A549 (cell line): ENCODE measurements at regions not wholly inside any gene's neighbourhood (a gene's known extent, or its start where the extent isn't known, plus 50 kb on each side); places are given as distances from the start of the nearest gene placed in this dataset.

Experiments
- ATAC-seq, 2 experiments: fragments of 200-7000 bp in 1 of 2; fragments of >200 bp in 1 of 2; cut with Nextera tagmentation in 1 of 2; cut with Tn5 transposase in 1 of 2; 3 replicates each; pipeline versions ENCODE4 v1.8.0 to v1.9.1; 2018 to 2020; ENCODE audit warnings: mild to moderate bottlenecking in 1 of 2, moderate library complexity in 1 of 2
- CTCF ChIA-PET: fragments of 300-600 bp; sonication (Branson Sonifier 250); formaldehyde crosslinking; extraction: SDS; loops from one replicate; lab custom pipeline; 2021; ENCODE audit warnings: antibody characterized with exemption, inconsistent platforms; lab: Yijun Ruan, JAX
- POLR2A ChIA-PET: fragments of 350-600 bp; formaldehyde crosslinking; extraction: SDS; loops from one replicate; lab custom pipeline; 2021; ENCODE audit warnings: antibody characterized with exemption, inconsistent platforms; lab: Yijun Ruan, JAX
- DNase-seq, 2 experiments: peaks; one replicate each; pipeline versions ENCODE4 v3.0.0 to v3.0.0-alpha.2; 2011 to 2016; ENCODE audit warnings: low read depth in 1 of 2, low spot score in 1 of 2
- FAIRE-seq: peaks from 2 replicates; lab custom pipeline; 2011; peaks lifted over from hg19 to GRCh38; lab: Jason Lieb, UNC
- H3K27ac ChIP-seq, 2 experiments: fragments of >200 bp; sonication (Bioruptor Twin); formaldehyde crosslinking; 3 replicates each; pipeline ENCODE4 v1.5.1; 2016 to 2017
- H3K4me1 ChIP-seq: fragments of >200 bp; sonication (Bioruptor Twin); formaldehyde crosslinking; 3 replicates; pipeline ENCODE4 v1.6.1; 2016
- H3K4me2 ChIP-seq: fragments of >200 bp; sonication (Bioruptor Twin); formaldehyde crosslinking; 3 replicates; pipeline ENCODE4 v1.6.1; 2016
- H3K4me3 ChIP-seq: fragments of >200 bp; sonication (Bioruptor Twin); formaldehyde crosslinking; 3 replicates; pipeline ENCODE4 v1.5.1; 2016
- H3K9me3 ChIP-seq: fragments of >200 bp; sonication (Bioruptor Twin); formaldehyde crosslinking; 3 replicates; pipeline ENCODE4 v1.6.1; 2016
- CBX2 ChIP-seq: fragments of 200-600 bp; sonication (generic); IDR thresholded peaks from 2 replicates; pipeline ENCODE4 v1.6.1; 2016; ENCODE audit warnings: low read depth, mild to moderate bottlenecking, borderline replicate concordance
- CBX8 ChIP-seq: fragments of 200-600 bp; sonication (generic); IDR thresholded peaks from 2 replicates; pipeline ENCODE4 v1.6.1; 2016
- CEBPB ChIP-seq, 2 experiments: fragments of >200 bp in 1 of 2; sonication (Bioruptor Twin) in 1 of 2; formaldehyde crosslinking in 1 of 2; IDR thresholded peaks; 2 replicates each; pipeline ENCODE4 v1.6.1; 2012 to 2016
- CHD2 ChIP-seq: fragments of 150-350 bp; IDR thresholded peaks from 2 replicates; pipeline ENCODE4 v1.6.1; 2014; ENCODE audit warnings: low read length; ENCODE audit not compliant: partially characterized antibody
- CHD4 ChIP-seq: fragments of 200-600 bp; sonication (generic); IDR thresholded peaks from 2 replicates; pipeline ENCODE4 v1.6.1; 2016; ENCODE audit warnings: antibody characterized with exemption, mild to moderate bottlenecking, borderline replicate concordance
- EHMT2 ChIP-seq: fragments of 200-600 bp; sonication (generic); IDR thresholded peaks from 2 replicates; pipeline ENCODE4 v1.6.1; 2016; ENCODE audit warnings: antibody characterized with exemption, low read depth, mild to moderate bottlenecking, moderate library complexity
- EP300 ChIP-seq, 2 experiments: fragments of >200 bp; sonication (Bioruptor Twin); formaldehyde crosslinking; IDR thresholded peaks; 2 replicates in 1 of 2; 3 replicates in 1 of 2; pipeline ENCODE4 v1.6.1; 2016 to 2017
- ESRRA ChIP-seq: fragments of 150-350 bp; IDR thresholded peaks from 2 replicates; pipeline ENCODE4 v1.6.1; 2014; ENCODE audit warnings: mild to moderate bottlenecking, low read length, borderline replicate concordance
- FOSL2 ChIP-seq, 2 experiments: fragments of 450-650 bp in 1 of 2; fragments of >200 bp in 1 of 2; sonication (Bioruptor Twin) in 1 of 2; formaldehyde crosslinking; IDR thresholded peaks; 2 replicates each; pipeline versions ENCODE4 v1.5.0 to v1.6.1; 2016 to 2020; ENCODE audit warnings: mild to moderate bottlenecking in 1 of 2, moderate library complexity in 1 of 2
- HEYL ChIP-seq: fragments of 250-450 bp; sonication (Bioruptor Pico); IDR thresholded peaks from 2 replicates; pipeline ENCODE4 v1.8.0; 2021; ENCODE audit warnings: mild to moderate bottlenecking, moderate library complexity
- HOXB13 ChIP-seq: fragments of 250-450 bp; sonication (Bioruptor Pico); IDR thresholded peaks from 2 replicates; pipeline ENCODE4 v1.5.0; 2020; ENCODE audit warnings: low read depth, mild to moderate bottlenecking, moderate library complexity
- HOXB5 ChIP-seq: fragments of 250-450 bp; sonication (Bioruptor Pico); IDR thresholded peaks from 2 replicates; pipeline ENCODE4 v1.5.0; 2020; ENCODE audit warnings: mild to moderate bottlenecking, moderate library complexity
- JUN ChIP-seq, 2 experiments: fragments of >200 bp; sonication (Bioruptor Twin); formaldehyde crosslinking; IDR thresholded peaks; 2 replicates in 1 of 2; 3 replicates in 1 of 2; pipeline ENCODE4 v1.6.1; 2016 to 2017
- KDM1A ChIP-seq: fragments of 200-600 bp; sonication (generic); IDR thresholded peaks from 2 replicates; pipeline ENCODE4 v1.6.1; 2016; ENCODE audit warnings: low read depth, mild to moderate bottlenecking
- KDM5A ChIP-seq: fragments of 200-600 bp; sonication (generic); IDR thresholded peaks from 2 replicates; pipeline ENCODE4 v1.6.1; 2016; ENCODE audit warnings: antibody characterized with exemption, mild to moderate bottlenecking
- MYC ChIP-seq: IDR thresholded peaks from 2 replicates; pipeline ENCODE4 v1.6.1; 2012; ENCODE audit warnings: mild to moderate bottlenecking, inconsistent platforms, low read length, improper control_type of control experiment, borderline replicate concordance
- NFE2L2 ChIP-seq: fragments of 150-350 bp; conservative IDR thresholded peaks from 2 replicates; pipeline ENCODE4 v1.6.1; 2014; ENCODE audit warnings: low read length
- NPAS2 ChIP-seq: fragments of 250-450 bp; sonication (Bioruptor Pico); IDR thresholded peaks from 2 replicates; pipeline ENCODE4 v1.8.0; 2022; ENCODE audit warnings: mild to moderate bottlenecking, moderate library complexity, borderline replicate concordance
- POLR2A ChIP-seq: IDR thresholded peaks from 2 replicates; pipeline ENCODE4 v1.6.1; 2012; ENCODE audit warnings: mild to moderate bottlenecking, low read length
- POLR2AphosphoS2 ChIP-seq: conservative IDR thresholded peaks from 2 replicates; pipeline ENCODE4 v1.6.1; 2012; ENCODE audit warnings: low read length, improper control_type of control experiment, inconsistent platforms
- RAD21 ChIP-seq, 2 experiments: fragments of >200 bp in 1 of 2; sonication (Bioruptor Twin) in 1 of 2; formaldehyde crosslinking in 1 of 2; IDR thresholded peaks in 1 of 2; conservative IDR thresholded peaks in 1 of 2; 2 replicates in 1 of 2; 3 replicates in 1 of 2; pipeline ENCODE4 v1.6.1; 2012 to 2018; ENCODE audit warnings: inconsistent platforms in 1 of 2
- RFX5 ChIP-seq: fragments of 450-650 bp; IDR thresholded peaks from 2 replicates; pipeline ENCODE4 v1.7.1; 2014; ENCODE audit warnings: antibody characterized with exemption, mild to moderate bottlenecking, moderate library complexity
- SREBF2 ChIP-seq: fragments of 450-650 bp; IDR thresholded peaks from 2 replicates; pipeline ENCODE4 v1.6.1; 2014; ENCODE audit warnings: mild to moderate bottlenecking, moderate library complexity
- TFCP2L1 ChIP-seq: fragments of 250-450 bp; sonication (Bioruptor Pico); IDR thresholded peaks from 2 replicates; pipeline ENCODE4 v1.5.0; 2021; ENCODE audit warnings: mild to moderate bottlenecking
- TP53 ChIP-seq: fragments of 250-450 bp; sonication (Bioruptor Pico); IDR thresholded peaks from 2 replicates; pipeline ENCODE4 v1.5.0; 2021; ENCODE audit warnings: mild to moderate bottlenecking, moderate library complexity
- ZC3H11A ChIP-seq: fragments of 450-650 bp; IDR thresholded peaks from 2 replicates; pipeline ENCODE4 v1.6.1; 2014; ENCODE audit warnings: antibody characterized with exemption, mild to moderate bottlenecking
- ZFP36 ChIP-seq: fragments of 450-650 bp; IDR thresholded peaks from 2 replicates; pipeline ENCODE4 v1.6.1; 2014; ENCODE audit warnings: borderline replicate concordance; ENCODE audit not compliant: partially characterized antibody
- ZNF302 ChIP-seq: fragments of 250-450 bp; sonication (Bioruptor Pico); IDR thresholded peaks from 2 replicates; pipeline ENCODE4 v1.9.0; 2021; ENCODE audit warnings: inconsistent platforms, mild to moderate bottlenecking, moderate library complexity
- ZSCAN20 ChIP-seq: fragments of 250-450 bp; sonication (Bioruptor Pico); IDR thresholded peaks from 2 replicates; pipeline ENCODE4 v1.8.0; 2022; ENCODE audit warnings: mild to moderate bottlenecking, moderate library complexity
- WGBS: methylation state at CpG from one replicate; pipeline ENCODE4 v1.1.6; 2017; ENCODE audit errors: missing lambda C conversion rate; 5-methylcytosine and 5-hydroxymethylcytosine counted together
- TF ChIP-seq, protein P1 (sequence below): fragments of >200 bp; sonication (Bioruptor Twin); formaldehyde crosslinking; IDR thresholded peaks from 2 replicates; pipeline ENCODE4 v1.6.1; 2016
- TF ChIP-seq, protein P2 (sequence below): IDR thresholded peaks from 2 replicates; pipeline ENCODE4 v1.6.1; 2012
- TF ChIP-seq, protein P3 (sequence below): fragments of 450-650 bp; IDR thresholded peaks from 2 replicates; pipeline ENCODE4 v1.6.1; 2014; ENCODE audit warnings: antibody characterized with exemption

DNA sequence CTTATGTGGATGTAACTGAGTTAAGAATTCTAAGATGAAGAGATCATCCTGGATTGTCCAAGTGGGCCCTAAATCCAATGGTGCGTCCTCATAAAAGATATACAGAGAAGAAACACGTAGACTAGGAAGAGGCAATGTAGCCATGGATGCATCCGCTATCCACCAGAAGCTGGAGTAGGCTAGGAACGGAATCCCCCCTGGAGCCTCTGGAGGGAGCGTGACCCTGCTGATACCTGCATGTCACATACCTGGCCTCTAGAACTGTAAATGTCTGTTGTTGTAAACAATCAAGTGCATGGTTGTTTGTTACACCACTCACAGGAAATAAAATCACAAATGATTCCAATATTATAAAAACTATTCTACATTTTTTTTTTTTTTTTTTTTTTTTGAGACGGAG lies 254.5 kb upstream of the RORA start:
- POLR2A ChIA-PET, result no interaction called here
- Histone ChIP-seq H3K4me3 (no peak overlapping the region), H3K4me1 (no peaks in the 10 kb centered on the region), H3K9me3 (no peaks in the 10 kb centered on the region), H3K27ac (no peak overlapping the region)
- no peak for FAIRE-seq
- CTCF ChIA-PET, result no interaction called here
- no peak for TF ChIP-seq HEYL (CRISPR knock-in tag)
- TF ChIP-seq RAD21 (conservative IDR thresholded peaks at IDR 0.05 in 1 of 2, IDR thresholded peaks at IDR 0.05 in 1 of 2), result no peak
- no peak for TF ChIP-seq EHMT2
- no peak for TF ChIP-seq NFE2L2
- TF ChIP-seq NPAS2 (CRISPR knock-in tag), result no peak
- TF ChIP-seq, all 56 proteins: peak for 0
- WGBS, result 57% methylated on average over 6 of the region's 6 CpGs
- no peak overlapping the region for H3K4me2 ChIP-seq
- ATAC-seq, result no peak
- no peak for DNase-seq

DNA sequence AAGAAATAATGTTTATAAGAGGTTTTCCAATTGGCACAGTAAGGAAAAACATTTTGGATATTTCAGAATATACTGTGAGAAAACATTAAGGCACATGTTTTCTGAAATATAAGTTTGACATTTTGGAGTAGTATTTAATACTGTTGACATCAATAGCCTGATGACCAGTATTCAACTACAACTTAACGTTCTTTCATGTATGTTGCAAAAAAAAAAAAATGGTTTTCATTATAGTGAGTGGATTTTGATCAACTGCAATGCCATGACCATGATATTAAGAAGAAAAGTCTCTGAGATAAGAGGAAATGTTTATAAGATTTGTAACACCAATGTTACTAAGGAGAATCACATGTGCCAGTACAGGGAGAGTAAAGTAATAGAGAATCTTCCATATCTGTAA lies 252.8 kb upstream of the RORA start:
- 4% methylated on average over 1 of the region's 1 CpG for WGBS

DNA sequence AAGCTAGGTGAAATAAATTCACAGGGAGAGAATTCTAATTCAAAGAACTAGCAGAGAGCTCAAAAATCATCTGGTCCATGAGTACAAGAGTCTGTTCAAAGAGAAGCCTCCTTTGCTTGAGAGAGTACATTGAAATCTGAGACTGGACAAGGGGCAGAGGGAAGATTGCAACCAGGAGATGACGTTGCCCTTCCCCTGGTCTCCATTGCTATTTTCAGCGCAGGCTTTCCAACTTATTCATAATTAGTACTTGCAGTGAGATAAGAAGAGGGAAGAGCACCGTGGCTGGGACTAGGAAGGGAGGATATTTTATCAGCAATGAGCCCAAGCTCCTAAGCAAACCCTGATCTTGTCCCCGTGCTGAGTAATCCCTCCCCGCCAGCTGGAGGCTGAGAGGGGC lies 251.8 kb upstream of the RORA start:
- Histone ChIP-seq H3K27ac (no peak overlapping the region), H3K4me2 (no peak overlapping the region), H3K9me3 (no peaks in the 10 kb centered on the region), H3K4me3 (no peak overlapping the region), H3K4me1 (no peaks in the 10 kb centered on the region)
- ChIA-PET POLR2A (no interaction called here), CTCF (no interaction called here)
- no peak for TF ChIP-seq ZC3H11A
- no peak for TF ChIP-seq POLR2AphosphoS2
- no peak for TF ChIP-seq ESRRA
- no peak for TF ChIP-seq FOSL2 (IDR thresholded peaks at IDR 0.05)
- TF ChIP-seq FOSL2 (CRISPR knock-in tag; IDR thresholded peaks at IDR 0.05), result no peak
- no peak for TF ChIP-seq ZNF302 (CRISPR knock-in tag)
- TF ChIP-seq, protein P1, sequence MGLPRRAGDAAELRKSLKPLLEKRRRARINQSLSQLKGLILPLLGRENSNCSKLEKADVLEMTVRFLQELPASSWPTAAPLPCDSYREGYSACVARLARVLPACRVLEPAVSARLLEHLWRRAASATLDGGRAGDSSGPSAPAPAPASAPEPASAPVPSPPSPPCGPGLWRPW, result no peak
- TF ChIP-seq ZSCAN20 (CRISPR knock-in tag), result no peak
- no peak for TF ChIP-seq KDM5A
- TF ChIP-seq SREBF2, result no peak
- no peak for TF ChIP-seq JUN (IDR thresholded peaks at IDR 0.05)
- no peak for TF ChIP-seq CHD4
- no peak for TF ChIP-seq EP300 (IDR thresholded peaks at IDR 0.05)
- TF ChIP-seq HEYL (CRISPR knock-in tag), result no peak
- FAIRE-seq, result no peak
- WGBS, result 9% methylated on average over 5 of the region's 5 CpGs
- no peak for DNase-seq
- no peak for ATAC-seq

More for the DNA sequence above, 252.8 kb upstream of the RORA start:
- Histone ChIP-seq H3K27ac (no peak overlapping the region), H3K4me2 (no peak overlapping the region), H3K4me3 (no peak overlapping the region), H3K4me1 (no peaks in the 10 kb centered on the region), H3K9me3 (no peaks in the 10 kb centered on the region)
- FAIRE-seq (peak; percentile 56), DNase-seq (no peak), ATAC-seq (no peak)
- ChIA-PET POLR2A (no interaction called here), CTCF (no interaction called here)
- no peak for TF ChIP-seq HOXB5 (CRISPR knock-in tag)
- no peak for TF ChIP-seq CBX2
- TF ChIP-seq HEYL (CRISPR knock-in tag), result no peak
- no peak for TF ChIP-seq ESRRA

DNA sequence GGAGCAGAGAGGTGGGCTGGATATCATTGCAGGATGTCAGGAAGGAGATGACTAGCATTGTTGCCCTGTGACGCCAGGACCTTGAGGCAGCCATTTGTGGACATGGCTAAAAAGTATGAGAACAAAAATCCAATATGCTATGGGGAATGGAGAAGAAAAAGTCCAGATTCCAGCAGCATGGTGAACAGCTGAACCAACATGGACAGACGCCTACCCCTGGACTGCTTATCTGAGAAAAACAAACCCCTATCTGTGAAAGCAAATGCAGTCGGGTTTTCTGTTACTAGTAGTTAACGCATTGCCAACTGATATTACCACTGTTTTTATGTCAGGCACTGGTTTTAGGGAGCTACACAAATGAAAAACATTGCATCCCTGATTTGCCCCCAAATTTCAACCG lies 251.2 kb upstream of the RORA start:
- Histone ChIP-seq H3K4me2 (no peak overlapping the region), H3K4me3 (no peak overlapping the region), H3K27ac (no peak overlapping the region), H3K4me1 (no peaks in the 10 kb centered on the region)
- 17% methylated on average over 5 of the region's 5 CpGs for WGBS
- no peak for ATAC-seq
- ChIA-PET CTCF (interaction anchor here (0.6 kb wide), 1 partner anchor 94 kb away, joined by 3 read pairs; no protein-coding TSS in a partner anchor), POLR2A (no interaction called here)
- DNase-seq, result no peak
- FAIRE-seq, result no peak
- TF ChIP-seq SREBF2, result no peak
- TF ChIP-seq, protein P1, result no peak
- TF ChIP-seq KDM1A, result no peak
- TF ChIP-seq, protein P2, sequence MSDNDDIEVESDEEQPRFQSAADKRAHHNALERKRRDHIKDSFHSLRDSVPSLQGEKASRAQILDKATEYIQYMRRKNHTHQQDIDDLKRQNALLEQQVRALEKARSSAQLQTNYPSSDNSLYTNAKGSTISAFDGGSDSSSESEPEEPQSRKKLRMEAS, result no peak
- no peak for TF ChIP-seq CHD2
- no peak for TF ChIP-seq CBX8
- TF ChIP-seq TFCP2L1 (CRISPR knock-in tag), result no peak
- TF ChIP-seq POLR2A, result no peak
- TF ChIP-seq RFX5, result no peak
- TF ChIP-seq TP53 (CRISPR knock-in tag), result no peak
- no peak for TF ChIP-seq CHD4
- TF ChIP-seq, protein P3, sequence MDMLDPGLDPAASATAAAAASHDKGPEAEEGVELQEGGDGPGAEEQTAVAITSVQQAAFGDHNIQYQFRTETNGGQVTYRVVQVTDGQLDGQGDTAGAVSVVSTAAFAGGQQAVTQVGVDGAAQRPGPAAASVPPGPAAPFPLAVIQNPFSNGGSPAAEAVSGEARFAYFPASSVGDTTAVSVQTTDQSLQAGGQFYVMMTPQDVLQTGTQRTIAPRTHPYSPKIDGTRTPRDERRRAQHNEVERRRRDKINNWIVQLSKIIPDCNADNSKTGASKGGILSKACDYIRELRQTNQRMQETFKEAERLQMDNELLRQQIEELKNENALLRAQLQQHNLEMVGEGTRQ, result no peak
- TF ChIP-seq ESRRA, result no peak
- no peak for TF ChIP-seq ZFP36
- TF ChIP-seq CBX2, result no peak
- no peak for TF ChIP-seq HOXB13 (CRISPR knock-in tag)
- no peak for TF ChIP-seq CEBPB (IDR thresholded peaks at IDR 0.05)
- no peak for TF ChIP-seq MYC
- TF ChIP-seq, all 56 proteins: peak for 0
- no peaks in the 10 kb centered on the region for H3K9me3 ChIP-seq
